Stimulated activated CD8-positive, alpha-beta memory T cell treated with anti-CD3 and anti-CD28 coated beads, Interleukin-4, amount 100 ng/mL, for 48 hours (primary cell): ENCODE measurements at regions not wholly inside any gene's neighbourhood (a gene's known extent, or its start where the extent isn't known, plus 50 kb on each side); places are given as distances from the start of the nearest gene placed in this dataset.
A peak's percentile ranks its signal among the peaks of the same experiment; 100 is the strongest.
"Not testable (repeated sequence)": the region's sequence is repeated elsewhere in the genome, so short reads cannot be mapped to it uniquely, and the experiment has no call there.

Experiments
- DNase-seq: peaks from one replicate; pipeline ENCODE4 v3.0.0-alpha.2; 2020

DNA sequence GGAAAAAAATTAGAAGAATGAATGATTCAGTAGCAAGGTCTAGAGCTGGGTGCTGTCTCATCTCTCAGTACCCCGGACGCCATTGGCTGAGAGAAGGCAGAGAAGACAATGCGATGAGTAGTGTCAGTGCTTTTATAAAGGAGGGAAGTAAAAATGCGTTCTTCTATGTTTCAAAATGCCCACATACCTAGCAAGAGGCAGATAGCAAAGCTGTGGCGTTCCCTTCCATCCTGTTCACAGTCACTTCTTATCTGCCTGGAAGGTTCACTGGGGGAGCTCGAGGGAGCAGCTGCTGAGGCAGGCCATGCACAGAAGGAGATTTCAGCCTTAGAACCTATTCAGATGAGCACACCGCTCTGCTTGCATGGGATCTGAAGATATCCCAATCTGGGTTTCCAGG is 234.0 kb downstream of the RPLP1 start:
- DNase-seq, result no peak

DNA sequence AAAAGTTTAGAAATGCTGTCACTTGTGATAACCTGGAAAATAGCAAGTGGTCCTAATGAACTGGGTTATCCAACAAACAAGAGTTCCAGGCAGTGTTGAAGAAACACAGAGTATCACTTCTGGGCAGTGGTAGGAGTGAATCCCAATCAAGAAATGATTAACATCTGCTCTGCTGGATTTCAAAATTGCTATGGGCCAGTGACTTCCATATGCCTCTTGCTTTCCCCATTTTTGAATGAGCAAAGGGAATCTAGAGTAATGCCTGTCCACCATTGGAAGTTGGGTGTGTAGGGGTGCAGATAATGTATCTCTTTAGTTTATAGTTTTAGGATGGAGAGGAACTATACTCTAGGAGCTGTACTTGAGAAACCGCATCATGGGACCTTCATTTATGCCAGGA is 236.5 kb downstream of the RPLP1 start:
- DNase-seq, result no peak

DNA sequence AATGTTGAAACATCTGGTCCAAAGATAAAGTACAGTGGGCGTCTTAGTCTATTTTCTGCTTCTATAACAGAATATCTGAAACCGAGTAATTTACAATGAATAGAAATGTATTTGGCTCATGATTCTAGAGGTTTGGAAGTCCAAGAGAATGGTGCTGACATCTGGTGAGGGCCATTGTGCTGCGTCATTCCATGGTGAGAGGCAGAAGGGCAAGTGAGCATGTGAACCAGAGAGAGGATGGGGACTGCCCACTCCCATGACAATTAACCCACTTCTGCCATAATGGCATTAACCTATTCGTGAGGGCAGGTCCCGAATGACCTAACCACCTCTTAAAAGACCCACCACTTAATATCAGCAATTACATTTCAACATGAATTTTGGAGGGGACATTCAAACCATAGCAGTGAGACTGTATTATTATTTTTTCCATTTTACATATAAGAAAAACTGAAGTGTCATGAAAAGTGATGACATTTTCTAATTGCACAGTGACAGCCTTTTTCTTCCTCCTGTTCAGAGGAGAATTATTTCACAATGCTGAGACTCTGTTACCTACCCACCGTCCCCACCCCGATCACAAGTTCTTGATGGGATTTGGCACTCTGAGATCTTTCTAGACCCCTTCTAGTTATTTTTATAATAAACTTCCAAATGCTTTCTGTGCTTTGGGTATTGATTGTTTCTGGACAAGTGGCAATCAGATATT is 238.8 kb downstream of the RPLP1 start:
- DNase-seq, result no peak

- no peak for DNase-seq
These were observed 239.7 kb downstream of the RPLP1 start for GRCh38 chr15:69692342-69692741.

DNA sequence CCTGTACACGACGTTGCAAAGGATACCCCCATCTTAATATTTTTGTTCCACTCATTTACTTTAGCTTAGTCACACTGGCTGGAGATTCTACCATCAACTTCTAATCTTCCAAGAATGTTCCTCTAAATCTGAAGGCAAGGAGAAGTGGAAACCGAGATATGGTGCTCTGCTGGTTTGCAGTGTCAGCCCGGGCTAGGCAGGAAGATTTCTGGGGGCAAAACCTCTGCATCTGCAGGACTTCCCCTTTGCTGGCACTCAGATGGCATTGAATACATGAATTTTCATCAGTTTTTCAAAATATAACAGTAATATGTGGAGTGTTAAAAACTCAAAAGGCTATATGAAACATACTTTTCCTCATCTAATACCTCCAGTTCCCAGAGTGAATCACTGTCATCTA is 240.4 kb downstream of the RPLP1 start:
- DNase-seq, result no peak

DNA sequence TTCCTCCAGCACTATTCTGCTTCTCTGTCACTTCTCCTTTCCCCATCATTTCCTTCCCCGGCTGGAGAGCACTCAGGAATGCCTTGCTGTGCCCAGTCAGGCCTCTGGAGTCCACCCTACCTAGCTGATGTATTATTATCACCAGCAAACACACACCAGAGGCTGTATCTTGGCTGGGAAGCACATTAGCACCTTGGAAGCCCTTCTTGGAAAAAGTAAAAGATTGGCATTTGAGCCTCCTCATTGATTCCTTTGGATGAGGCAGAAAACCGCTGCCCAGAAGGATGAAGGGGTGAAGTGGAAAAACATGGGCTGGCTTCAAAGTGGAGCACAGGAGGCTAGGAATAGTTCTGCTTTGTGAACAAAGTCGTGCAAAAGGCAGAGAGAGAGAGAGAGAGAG is 244.3 kb downstream of the RPLP1 start:
- no peak for DNase-seq

DNA sequence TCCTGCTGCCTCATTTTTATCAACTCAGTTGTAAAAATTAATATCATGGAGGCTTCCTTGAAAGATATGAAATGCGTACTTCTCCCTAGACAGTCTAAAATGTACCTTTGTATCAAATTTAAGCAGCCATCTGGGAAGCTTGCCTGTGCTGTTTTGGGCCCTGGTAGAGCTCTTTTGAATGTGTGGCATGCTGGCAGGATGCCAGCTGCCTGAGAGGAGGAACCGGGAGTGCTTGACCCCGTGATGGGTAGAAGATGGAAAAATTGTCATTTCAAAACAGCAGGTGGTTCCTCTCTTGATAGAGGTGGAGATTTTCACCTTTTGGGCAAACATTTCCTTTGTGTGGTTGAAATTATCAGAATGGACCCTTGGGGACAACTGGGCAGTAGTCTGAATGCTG is 245.3 kb downstream of the RPLP1 start:
- no peak for DNase-seq

- DNase-seq, result no peak
These were observed 246.5 kb downstream of the RPLP1 start for GRCh38 chr15:69699096-69699495.

DNA sequence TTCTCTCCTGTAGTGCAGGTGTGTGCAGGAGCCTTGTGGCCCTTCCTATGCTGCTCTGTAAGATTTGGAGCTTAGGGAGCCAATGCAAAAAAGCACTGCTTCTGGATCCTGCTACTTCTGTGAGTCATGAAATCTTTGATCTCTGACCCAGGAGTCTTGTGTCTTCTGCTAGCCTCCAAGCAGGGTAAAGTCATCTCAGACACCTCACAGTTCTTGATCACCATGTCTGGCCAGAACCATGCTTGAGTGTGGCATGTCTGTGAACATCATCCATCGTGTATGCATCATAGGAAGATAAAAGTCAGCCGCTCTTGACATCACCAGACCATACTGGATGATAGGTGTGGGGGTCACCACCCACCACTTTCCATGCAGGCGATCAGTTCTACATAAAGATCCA is 247.8 kb downstream of the RPLP1 start:
- DNase-seq, result no peak

DNA sequence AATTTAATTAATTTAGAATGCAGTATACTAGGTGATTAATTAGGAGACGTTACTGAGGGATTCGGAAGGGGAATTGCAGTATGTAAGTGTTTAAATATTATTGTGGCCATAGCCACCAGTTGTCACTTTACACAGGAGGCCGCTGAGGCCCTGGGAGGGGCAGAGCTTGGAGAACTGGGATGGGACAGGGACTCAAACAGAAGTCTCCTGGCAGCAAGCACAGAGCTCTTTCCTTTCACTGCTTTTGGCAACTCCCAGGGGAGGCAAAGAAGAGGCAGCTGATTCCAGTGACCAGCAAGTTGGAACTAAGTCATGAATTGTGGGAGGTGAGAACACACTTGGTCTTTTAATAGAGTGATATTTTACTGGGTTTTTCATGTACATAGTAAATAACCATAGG is 248.6 kb downstream of the RPLP1 start:
- DNase-seq, result no peak

- DNase-seq, result no peak
These were observed 251.0 kb downstream of the RPLP1 start for GRCh38 chr15:69703532-69704187.

GRCh38 chr15:69704229-69704628 is 251.6 kb downstream of the RPLP1 start:
- DNase-seq, result no peak

DNA sequence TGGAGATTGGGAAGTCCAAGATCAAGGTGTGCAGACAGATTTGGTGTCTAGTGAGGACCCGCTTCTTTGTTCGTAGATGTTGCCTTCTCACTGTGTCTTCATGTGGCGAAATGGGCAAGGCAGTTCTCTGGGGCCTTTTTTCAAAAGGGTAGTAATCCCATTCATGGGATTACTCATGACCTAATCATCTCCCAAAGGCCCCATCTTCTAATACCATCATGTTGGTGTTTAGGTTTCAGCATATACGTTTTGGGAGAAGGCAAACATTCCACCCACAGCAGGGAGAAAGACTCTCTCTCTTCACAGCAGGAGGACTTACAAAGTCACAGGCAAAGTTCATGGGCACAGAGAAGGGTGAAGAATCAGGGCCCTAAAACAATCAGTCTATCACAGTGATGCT is 252.1 kb downstream of the RPLP1 start:
- no peak for DNase-seq

DNA sequence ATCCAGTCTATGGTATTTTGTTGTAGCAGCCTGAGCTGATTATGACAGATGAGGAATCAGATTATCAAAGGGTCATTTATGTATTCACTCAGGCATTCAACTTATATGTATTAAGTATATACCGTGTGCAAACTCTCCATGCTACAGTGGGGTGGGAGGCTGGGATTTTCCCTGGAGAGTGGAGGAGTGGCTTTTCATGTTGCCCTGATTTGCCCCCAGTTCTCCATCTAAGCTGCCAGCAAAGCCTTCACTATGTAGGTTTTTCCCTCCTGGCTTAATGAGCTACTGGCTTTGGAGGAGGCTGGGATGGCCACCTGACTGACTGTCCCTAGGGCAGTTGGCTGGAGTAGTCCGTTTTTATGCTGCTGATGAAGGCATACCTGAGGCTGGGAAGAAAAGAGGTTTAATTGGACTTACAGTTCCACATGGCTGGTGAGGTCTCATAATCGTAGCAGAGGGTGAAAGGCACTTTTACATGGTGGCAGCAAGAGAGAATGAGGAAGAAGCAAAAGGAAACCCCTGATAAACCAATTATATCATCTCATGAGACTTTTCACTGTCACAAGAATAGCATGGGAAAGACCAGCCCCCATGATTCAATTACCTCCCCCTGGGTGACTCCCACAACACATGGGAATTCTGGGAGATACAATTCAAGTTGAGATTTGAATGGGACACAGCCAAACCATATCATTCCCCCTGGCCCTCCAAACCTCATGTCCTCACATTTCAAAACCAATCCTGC is 253.9 kb downstream of the RPLP1 start:
- DNase-seq, result no peak

DNA sequence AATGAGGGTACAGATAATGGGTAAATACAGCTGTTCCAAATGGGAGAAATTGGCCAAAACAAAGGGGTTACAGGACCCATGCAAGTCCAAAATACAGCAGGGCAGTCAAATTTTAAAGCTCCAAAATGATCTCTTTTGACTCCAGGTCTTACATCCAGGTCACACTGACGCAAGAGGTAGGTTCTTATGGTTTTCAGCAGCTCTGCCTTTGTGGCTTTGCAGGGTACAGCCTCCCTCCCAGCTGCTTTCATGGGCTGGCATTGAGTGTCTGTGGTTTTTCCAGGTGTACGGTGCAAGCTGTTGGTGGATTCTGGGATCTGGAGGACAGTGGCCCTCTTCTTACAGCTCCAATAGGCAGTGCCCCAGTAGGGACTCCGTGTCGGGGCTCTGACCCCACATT is 254.6 kb downstream of the RPLP1 start:
- DNase-seq, result not testable (repeated sequence)

GRCh38 chr15:69708436-69709122 is 256.0 kb downstream of the RPLP1 start:
- not testable (repeated sequence) for DNase-seq

- DNase-seq, result no peak
These were observed 260.4 kb downstream of the RPLP1 start for GRCh38 chr15:69712991-69713390.

- DNase-seq, result peak; percentile 77
These were observed 261.3 kb downstream of the RPLP1 start for GRCh38 chr15:69713726-69714559.

GRCh38 chr15:69715210-69715609 is 262.6 kb downstream of the RPLP1 start:
- no peak for DNase-seq

GRCh38 chr15:69718436-69718835 is 265.8 kb downstream of the RPLP1 start:
- DNase-seq, result no peak

GRCh38 chr15:69718916-69719315 is 266.3 kb downstream of the RPLP1 start:
- peak; percentile 48 for DNase-seq

GRCh38 chr15:69719527-69720240 is 267.1 kb downstream of the RPLP1 start:
- DNase-seq, result peak; percentile 75
